ENCODE measurements at regions not wholly inside any gene's neighbourhood (a gene's known extent, or its start where the extent isn't known, plus 50 kb on each side); places are given as distances from the start of the nearest gene placed in this dataset.
"Not testable (repeated sequence)": the region's sequence is repeated elsewhere in the genome, so short reads cannot be mapped to it uniquely, and the experiment has no call there.

DNA sequence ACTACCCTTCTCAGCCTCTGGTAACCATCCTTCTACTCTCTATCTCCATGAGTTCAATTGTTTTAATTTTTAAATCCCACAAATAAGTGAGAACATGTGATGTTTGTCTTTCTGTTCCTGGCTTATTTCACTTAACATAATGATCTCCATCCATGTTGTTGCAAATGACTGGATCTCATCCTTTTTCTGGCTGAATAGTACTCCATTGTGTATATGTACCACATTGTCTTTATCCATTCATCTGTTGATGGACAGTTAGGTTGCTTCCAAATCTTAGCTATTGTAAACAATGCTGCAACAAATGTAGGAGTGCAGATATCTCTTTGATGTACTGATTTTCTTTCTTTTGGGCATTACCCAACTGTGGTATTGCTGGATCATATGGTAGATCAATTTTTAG is 103.0 kb downstream of the CARTPT start:
- DNase-seq = not testable (repeated sequence)

- no peak for DNase-seq
Measured at GRCh38 chr5:71825992-71826391, 106.9 kb downstream of the CARTPT start.

DNA sequence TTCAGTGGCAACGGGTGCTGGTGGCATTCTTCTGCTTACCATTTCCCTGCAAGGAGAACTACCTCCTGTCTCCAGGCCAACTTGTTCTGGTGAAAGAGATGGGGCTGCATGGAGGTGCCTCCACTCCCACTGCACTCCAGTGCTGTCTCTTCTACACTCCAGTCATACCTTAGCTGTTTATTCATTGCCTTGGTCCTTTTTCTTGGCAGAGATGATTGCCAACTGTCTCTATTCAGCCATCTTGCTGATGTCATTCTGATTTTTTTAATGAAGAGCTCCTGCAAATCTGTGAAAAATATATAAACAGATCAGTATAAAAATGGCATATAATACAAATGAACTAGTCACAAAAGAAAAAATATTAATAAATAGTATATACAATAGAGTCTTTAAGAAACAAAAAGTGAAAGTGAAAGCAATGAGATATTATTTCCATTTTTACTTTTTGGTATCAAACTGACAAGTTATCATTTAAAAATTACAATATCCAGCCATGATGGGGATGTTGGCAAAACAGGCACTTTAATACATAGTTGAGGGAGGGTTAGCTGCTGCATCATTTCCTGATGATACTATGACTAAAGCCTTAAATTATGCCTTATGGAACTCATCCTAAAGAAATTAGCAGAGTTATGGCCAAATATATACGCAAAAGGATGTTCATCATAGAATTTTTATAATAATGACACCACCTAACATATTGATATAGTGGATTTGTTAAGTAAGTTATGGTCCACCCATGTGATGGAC is 109.4 kb downstream of the CARTPT start:
- peak; percentile 84 for DNase-seq

DNA sequence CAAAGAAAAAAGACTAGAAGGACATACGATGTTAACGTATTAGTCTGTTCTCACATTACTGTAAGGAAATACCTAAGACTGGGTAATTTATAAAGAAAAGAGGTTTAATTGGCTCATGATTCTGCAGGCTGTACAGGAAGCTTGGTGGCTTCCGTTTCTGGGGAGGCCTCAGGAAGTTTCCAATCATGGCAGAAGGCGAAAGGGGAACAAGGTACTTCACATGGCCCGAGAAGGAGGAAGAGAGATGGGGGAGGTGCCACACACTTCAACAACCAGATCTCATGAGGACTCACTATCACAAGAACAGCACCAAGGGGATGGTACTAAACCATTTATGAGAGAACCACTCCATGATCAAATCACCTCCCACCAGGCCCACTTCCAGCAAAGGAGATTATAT is 110.1 kb downstream of the CARTPT start:
- no peak for DNase-seq

GRCh38 chr5:71830681-71831539 is 111.8 kb downstream of the CARTPT start:
- DNase-seq = peak; percentile 96

DNA sequence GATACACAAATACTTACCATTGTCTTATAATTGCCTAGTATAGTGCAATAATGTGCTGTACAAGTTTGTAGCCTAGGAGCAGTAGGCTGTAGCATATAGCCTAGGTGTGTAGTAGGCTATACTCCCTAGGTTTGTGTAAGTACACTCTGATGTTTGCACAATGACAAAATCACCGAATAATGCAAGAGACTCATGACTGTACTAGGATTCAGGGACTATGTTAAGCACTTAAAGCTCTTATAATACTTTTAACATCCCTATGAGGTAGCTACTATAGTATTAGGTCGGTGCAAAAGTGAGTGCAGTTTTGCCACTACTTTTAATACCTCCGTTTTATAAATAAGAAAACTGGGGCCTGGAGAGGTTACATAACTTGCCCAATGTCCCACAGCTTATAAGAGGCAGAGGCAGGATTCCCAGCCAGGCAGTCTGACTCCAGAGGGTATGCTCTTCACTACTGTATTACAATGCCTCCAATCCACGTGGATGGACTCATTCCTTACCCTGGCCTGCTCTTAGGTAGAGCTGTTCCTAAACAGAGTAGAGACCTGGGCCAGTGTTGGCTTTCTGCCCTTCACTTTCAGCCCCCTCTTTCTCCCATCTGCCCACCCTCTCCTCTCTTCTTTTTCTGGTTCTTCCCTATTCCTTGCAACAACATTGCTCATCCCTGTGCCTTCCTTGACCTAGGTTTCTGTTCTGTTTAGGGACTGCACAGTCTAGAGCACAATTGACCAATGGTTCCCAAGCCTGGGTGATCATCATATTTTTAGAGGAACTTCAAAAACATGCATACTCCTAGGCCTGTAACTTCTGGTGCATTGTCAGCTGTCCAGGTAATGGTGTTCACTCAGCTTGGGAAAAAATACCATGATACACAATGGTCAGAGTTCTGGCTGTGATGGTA is 114.0 kb downstream of the CARTPT start:
- DNase-seq = no peak

- no peak for DNase-seq
Measured at GRCh38 chr5:71834601-71835000, 115.5 kb downstream of the CARTPT start.

GRCh38 chr5:71836084-71836483 is 117.0 kb downstream of the CARTPT start:
- peak; percentile 31 for DNase-seq

- DNase-seq = no peak
Measured at GRCh38 chr5:71836559-71837112, 117.6 kb downstream of the CARTPT start.

DNA sequence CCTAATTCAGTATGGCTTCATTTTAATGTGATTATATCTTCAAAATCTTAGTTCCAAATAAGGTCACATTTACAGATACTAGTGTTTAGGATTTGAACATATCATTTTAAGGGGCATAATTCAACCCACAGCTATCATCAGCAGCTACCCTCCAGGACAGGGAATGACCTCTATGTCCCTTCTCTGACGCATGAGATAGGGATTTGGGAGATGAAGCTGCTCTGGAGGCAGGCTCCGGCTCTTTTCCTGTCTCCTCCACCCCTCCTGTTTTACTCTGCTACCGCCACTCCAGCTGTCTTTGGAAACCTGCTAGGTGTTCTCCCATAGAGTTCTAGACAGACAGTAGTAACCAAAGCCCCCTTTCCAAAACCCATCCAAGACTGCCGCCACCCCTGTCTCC is 119.2 kb downstream of the CARTPT start:
- no peak for DNase-seq

DNA sequence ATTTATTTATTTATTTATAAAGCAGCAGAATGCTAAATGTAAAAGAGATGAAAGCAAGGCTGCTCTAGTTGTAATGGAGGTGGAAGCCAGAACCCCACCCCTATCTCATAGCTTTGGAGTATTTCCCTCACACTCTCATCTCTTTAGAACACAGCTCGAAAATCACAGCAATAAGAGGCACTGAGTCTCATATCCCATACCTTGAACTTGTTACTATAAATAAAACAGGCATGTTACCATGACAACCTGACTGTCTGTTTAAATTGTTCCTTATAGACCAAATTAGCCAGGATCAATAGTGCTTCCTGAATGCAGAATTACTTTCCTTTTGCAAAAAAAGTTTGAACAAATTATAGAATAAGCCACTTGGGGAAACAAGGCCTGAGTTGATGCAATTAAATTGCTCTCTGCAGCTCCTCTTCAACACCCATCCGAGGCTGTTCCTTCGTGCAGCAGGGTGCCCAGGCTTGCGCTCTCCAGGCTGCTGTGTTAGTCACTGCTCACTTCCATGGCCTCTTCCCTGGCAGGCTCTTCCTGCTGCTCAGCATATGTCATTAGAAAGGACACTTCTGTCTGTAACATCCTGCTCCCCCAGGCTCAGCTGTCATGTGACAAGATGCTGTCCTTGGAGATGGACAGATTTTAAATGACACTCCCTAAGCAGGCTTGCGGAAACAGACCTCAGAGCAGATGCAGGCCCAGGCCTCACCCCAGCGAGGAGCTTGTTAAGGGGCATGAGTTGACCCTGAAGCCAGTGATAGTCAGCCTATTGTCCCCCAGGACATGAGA is 120.2 kb downstream of the CARTPT start:
- no peak for DNase-seq

DNA sequence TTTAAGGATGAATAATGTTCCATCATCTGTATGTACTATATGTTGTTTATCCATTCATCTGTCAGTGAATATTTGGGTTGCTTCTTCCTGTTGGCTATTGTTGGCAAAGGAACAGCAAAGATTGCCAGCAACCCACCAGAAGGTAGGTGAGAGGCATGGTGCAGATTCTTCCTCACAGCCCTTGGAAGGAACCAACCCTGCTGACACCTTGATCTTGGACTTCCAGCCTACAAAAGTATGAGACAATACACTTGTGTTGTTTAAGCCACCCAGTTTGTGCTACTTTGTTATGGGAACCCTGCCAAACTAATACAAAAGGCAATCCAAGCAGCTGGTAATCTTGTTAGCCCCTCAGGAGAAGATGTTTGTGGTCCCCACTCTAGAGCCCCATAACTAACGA is 122.0 kb downstream of the CARTPT start:
- no peak for DNase-seq

DNA sequence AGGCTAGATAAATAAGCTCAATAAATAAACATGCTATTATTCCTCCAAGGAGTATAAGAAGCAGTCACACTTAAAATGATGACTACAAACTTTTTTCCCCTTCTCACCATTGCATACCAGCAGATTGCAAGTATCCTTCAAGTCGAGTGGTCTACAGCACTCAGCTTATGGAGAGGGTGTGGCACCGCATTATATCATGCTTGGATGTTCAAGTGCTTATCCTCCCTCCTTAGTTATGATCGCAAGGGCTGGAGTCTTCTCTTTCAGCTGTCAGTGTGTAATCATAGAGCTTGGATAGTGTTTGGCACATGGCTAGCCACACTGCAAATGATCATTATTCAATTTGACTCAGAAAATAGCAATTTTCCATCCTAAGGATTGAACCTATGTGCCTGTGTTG is 124.0 kb downstream of the CARTPT start:
- no peak for DNase-seq

DNA sequence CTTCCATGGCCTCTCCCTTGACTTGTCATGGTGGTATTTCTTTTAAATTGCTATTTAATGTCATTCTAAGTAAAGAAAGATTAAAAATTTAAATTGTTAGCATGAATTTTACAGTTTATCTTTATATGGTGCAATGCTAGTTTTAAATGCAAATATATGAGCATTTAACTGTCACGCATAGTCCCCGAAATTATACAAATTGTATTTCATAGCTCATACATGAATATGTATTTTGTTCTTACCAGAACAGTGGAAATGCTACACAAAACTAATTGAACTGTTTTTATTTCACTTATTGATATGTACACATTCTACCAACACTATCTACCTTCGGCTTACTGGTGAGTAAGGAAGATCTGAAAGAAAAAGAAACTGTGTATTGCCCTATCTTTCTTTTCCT is 125.8 kb downstream of the CARTPT start:
- no peak for DNase-seq

DNA sequence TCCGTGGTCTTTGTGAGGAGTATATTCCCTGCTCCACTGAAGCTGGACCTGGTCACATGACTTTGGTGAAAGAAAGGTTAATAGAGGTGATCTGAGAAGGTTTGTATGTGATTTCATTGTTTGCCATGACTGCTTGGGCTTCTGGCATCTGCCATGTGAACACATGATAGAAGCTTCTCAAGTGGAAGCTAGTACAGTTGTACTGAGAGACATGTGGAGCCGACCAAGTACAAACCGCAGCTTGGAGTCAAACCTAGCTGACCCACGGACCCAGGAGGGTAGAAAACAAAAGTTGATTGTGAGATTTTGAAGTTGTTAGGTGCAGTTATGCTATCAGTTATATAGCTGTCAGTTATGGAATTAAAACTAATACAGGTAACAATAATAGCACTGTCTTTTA is 140.4 kb downstream of the CARTPT start:
- no peak for DNase-seq

- no peak for DNase-seq
Measured at GRCh38 chr5:71860048-71860447, 141.0 kb downstream of the CARTPT start.

DNA sequence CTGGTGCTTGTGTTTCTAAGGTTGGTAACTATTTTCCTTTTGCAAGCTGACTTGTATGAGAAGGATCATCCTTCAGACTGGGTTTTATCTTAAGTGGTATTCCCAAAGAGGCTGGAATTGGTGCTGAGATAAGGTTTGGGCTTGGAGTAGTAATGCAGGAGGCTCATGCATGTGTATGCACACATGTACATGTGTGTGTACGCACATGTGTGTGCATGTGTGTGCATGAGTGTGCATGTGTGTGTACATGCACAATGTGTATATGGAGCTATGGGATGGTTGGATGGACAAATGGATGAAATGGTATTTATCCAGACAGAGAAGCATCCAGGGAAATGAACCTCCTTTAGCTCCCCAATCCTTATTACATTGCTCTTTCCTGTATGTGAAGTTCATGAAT is 142.6 kb downstream of the CARTPT start:
- DNase-seq = no peak

- no peak for DNase-seq
Measured at GRCh38 chr5:71862087-71862486, 143.0 kb downstream of the CARTPT start.

- peak; percentile 34 for DNase-seq
Measured at GRCh38 chr5:71862507-71863060, 143.5 kb downstream of the CARTPT start.

GRCh38 chr5:71864730-71865601 is 145.9 kb downstream of the CARTPT start:
- DNase-seq = peak; percentile 79

Data from fibroblast of skin of scalp (primary cell).